Hepatocyte (in vitro differentiated cells): ENCODE measurements at regions not wholly inside any gene's neighbourhood (a gene's known extent, or its start where the extent isn't known, plus 50 kb on each side); places are given as distances from the start of the nearest gene placed in this dataset.
"Not testable (repeated sequence)": the region's sequence is repeated elsewhere in the genome, so short reads cannot be mapped to it uniquely, and the experiment has no call there.

ENCODE experiments used
- CTCF ChIP-seq: fragments of 200-600 bp; sonication (generic); IDR thresholded peaks from 2 replicates; pipeline ENCODE4 v1.5.1; 2016; ENCODE audit warnings: antibody characterized with exemption, mild to moderate bottlenecking; ENCODE audit not compliant: poor library complexity
- EZH2 ChIP-seq: fragments of 200-600 bp; sonication (generic); IDR thresholded peaks from 2 replicates; pipeline ENCODE4 v1.6.1; 2016; ENCODE audit warnings: antibody characterized with exemption, mild to moderate bottlenecking, borderline replicate concordance
- EZH2phosphoT487 ChIP-seq: fragments of 200-600 bp; sonication (generic); IDR thresholded peaks from one replicate; pipeline ENCODE4 v1.6.1; 2018; ENCODE audit warnings: antibody characterized with exemption, mild to moderate bottlenecking, low read depth, moderate library complexity; ENCODE audit not compliant: unreplicated experiment, severe bottlenecking

DNA sequence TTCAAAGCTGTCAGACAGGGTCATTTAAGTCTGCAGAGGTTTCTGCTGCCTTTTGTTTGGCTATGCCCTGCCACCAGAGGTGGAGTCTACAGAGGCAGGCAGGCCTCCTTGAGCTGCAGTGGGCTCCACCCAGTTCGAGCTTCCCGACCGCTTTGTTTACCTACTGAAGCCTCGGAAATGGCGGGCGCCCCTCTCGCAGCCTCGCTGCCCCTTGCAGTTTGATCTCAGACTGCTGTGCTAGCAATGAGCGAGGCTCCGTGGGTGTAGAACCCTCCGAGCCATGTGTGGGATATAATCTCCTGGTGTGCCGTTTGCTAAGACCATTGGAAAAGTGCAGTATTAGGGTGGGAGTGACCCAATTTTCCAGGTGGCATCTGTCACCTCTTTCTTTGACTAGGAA is 471.7 kb downstream of the RAB38 start:
- TF ChIP-seq CTCF, EZH2, EZH2phosphoT487: not testable (repeated sequence)
